ENCODE measurements at regions not wholly inside any gene's neighbourhood (a gene's known extent, or its start where the extent isn't known, plus 50 kb on each side); places are given as distances from the start of the nearest gene placed in this dataset.

DNA sequence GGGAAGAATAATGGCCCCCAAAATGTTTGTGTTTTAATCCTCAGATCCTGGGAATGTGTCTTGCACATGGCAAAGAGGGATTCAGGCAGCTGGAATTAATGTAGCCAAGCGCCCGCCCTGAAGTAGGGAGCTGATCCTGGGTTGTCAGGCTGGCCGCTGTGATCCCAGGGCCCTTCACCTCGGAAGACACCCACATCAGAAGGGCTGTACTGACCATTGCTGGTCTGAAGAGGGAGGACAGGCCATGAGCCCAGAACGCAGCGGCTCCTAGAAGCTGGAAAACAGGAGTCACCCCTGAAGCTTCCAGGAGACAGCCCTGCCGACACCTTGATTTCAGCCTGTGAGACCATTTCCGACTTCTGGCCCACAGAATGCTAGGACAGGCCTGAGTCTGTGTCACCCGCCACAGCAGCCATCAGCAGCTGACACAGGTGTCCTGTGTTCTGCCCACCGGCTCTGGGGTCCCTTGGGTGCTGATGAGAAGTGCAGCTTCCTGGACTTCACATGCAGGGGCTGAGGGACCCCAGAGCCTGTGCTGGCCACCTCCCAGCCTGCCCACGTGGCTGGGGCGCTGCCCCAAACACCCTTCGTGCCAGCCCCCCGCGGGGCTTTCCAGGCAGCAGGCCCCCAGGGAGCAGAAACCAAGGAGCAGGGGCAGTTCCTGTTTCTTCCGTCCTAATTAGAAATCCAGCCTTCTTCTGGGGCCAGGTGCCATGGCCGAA is 86.3 kb downstream of the ERMARD start:
- no peak for TF ChIP-seq EZH2 (IDR thresholded peaks at IDR 0.05; ENCODE audit: insufficient read depth, low read length)
- TF ChIP-seq, protein P1, sequence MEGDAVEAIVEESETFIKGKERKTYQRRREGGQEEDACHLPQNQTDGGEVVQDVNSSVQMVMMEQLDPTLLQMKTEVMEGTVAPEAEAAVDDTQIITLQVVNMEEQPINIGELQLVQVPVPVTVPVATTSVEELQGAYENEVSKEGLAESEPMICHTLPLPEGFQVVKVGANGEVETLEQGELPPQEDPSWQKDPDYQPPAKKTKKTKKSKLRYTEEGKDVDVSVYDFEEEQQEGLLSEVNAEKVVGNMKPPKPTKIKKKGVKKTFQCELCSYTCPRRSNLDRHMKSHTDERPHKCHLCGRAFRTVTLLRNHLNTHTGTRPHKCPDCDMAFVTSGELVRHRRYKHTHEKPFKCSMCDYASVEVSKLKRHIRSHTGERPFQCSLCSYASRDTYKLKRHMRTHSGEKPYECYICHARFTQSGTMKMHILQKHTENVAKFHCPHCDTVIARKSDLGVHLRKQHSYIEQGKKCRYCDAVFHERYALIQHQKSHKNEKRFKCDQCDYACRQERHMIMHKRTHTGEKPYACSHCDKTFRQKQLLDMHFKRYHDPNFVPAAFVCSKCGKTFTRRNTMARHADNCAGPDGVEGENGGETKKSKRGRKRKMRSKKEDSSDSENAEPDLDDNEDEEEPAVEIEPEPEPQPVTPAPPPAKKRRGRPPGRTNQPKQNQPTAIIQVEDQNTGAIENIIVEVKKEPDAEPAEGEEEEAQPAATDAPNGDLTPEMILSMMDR (IDR thresholded peaks at IDR 0.05; ENCODE audit: insufficient read depth, low read depth, low read length): no peak

Data from astrocyte (in vitro differentiated cells and primary cell).